Colonic mucosa (tissue), 4 donors: ENCODE measurements at regions not wholly inside any gene's neighbourhood (a gene's known extent, or its start where the extent isn't known, plus 50 kb on each side); places are given as distances from the start of the nearest gene placed in this dataset.
"Not testable (repeated sequence)": the region's sequence is repeated elsewhere in the genome, so short reads cannot be mapped to it uniquely, and the experiment has no call there.

Source experiments
- DNase-seq: peaks from one replicate; pipeline ENCODE4 v3.0.0-alpha.2; 2020
- H3K27ac ChIP-seq: fragments of 200-600 bp; one replicate; pipeline ENCODE4 v1.8.0; 2021
- H3K27me3 ChIP-seq: fragments of 200-600 bp; one replicate; pipeline ENCODE4 v1.8.0; 2021
- H3K36me3 ChIP-seq: fragments of 200-600 bp; one replicate; pipeline ENCODE4 v1.8.0; 2021
- H3K4me1 ChIP-seq: fragments of 200-600 bp; one replicate; pipeline ENCODE4 v1.8.0; 2021; ENCODE audit warnings: mild to moderate bottlenecking
- H3K4me3 ChIP-seq: fragments of 200-600 bp; one replicate; pipeline ENCODE4 v1.8.0; 2021
- H3K9ac ChIP-seq, 2 donors: one replicate each; pipeline ENCODE4 v1.7.0; 2013; ENCODE audit warnings: control low read depth in 2 of 2, low read depth in 2 of 2, low read length in 2 of 2
- H3K9me3 ChIP-seq: fragments of 200-600 bp; one replicate; pipeline ENCODE4 v1.8.0; 2021
- intact Hi-C: fragments of 100-400 bp; cut with DNase I; formaldehyde crosslinking; loops from one replicate; pipeline ENCODE4 v1.14.1; 2022
- TF ChIP-seq, protein P1 (sequence below): fragments of 200-600 bp; IDR thresholded peaks from one replicate; pipeline ENCODE4 v1.8.0; 2022; ENCODE audit warnings: antibody characterized with exemption, mild to moderate bottlenecking
- donor health status: healthy.
- donor health status: DM: no; HTN: no; CAD: no.
- donor health status: DM: no; HTN: no; CAD: no.

- intact Hi-C loops = no loop called here
- Histone ChIP-seq H3K4me3 (no peak overlapping the region), H3K27ac (no peak overlapping the region), H3K9ac (no peak overlapping the region), H3K9me3 (no peaks in the 10 kb centered on the region), H3K36me3 (no peaks in the 10 kb centered on the region), H3K27me3 (no peaks in the 10 kb centered on the region), H3K4me1 (no peaks in the 10 kb centered on the region)
- TF ChIP-seq, protein P1, sequence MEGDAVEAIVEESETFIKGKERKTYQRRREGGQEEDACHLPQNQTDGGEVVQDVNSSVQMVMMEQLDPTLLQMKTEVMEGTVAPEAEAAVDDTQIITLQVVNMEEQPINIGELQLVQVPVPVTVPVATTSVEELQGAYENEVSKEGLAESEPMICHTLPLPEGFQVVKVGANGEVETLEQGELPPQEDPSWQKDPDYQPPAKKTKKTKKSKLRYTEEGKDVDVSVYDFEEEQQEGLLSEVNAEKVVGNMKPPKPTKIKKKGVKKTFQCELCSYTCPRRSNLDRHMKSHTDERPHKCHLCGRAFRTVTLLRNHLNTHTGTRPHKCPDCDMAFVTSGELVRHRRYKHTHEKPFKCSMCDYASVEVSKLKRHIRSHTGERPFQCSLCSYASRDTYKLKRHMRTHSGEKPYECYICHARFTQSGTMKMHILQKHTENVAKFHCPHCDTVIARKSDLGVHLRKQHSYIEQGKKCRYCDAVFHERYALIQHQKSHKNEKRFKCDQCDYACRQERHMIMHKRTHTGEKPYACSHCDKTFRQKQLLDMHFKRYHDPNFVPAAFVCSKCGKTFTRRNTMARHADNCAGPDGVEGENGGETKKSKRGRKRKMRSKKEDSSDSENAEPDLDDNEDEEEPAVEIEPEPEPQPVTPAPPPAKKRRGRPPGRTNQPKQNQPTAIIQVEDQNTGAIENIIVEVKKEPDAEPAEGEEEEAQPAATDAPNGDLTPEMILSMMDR = no peak
- no peak for DNase-seq
Observed at GRCh38 chr20:22966787-22967464, 68.2 kb upstream of the SSTR4 start.

DNA sequence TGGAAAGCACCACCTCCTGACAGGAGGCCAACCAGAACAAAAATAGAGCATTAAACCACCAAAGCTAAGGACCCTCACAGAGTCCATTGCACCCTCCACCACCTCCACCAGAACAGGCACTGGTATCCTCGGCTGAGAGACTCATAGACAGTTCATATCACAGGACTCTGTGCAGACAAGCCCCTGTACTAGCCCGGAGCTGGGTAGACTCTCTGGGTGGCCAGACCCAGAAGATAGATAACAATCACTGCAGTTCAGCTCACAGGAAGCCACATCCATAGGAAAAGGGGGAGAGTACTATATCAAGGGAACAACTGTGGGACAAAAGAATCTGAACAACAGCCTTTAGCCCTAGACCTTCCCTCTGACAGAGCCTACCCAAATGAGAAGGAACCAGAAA is 67.4 kb upstream of the SSTR4 start:
- H3K9ac ChIP-seq, H3K4me1 ChIP-seq, H3K9me3 ChIP-seq, H3K27ac ChIP-seq, H3K4me3 ChIP-seq, H3K27me3 ChIP-seq, intact Hi-C loops, H3K36me3 ChIP-seq, DNase-seq: not testable (repeated sequence)

DNA sequence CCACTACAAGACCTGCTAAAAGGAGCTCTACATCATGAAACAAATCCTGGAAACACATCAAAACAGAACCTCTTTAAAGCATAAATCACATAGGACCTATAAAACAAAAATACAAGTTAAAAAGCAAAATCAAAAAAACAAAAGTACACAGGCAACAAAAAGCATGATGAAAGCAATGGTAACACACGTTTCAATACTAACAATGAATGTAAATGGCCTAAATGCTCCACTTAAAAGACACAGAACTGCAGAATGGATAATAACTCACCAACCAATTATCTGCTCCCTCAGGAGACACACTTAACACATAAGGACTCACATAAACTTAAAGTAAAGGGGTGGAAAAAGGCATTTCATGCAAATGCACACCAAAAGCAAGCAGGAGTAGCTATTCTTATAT is 66.1 kb upstream of the SSTR4 start:
- DNase-seq, H3K36me3 ChIP-seq, H3K27ac ChIP-seq, H3K27me3 ChIP-seq, H3K9me3 ChIP-seq, H3K4me3 ChIP-seq, intact Hi-C loops, H3K4me1 ChIP-seq, H3K9ac ChIP-seq: not testable (repeated sequence)

- not testable (repeated sequence) for H3K27ac ChIP-seq, H3K27me3 ChIP-seq, H3K9me3 ChIP-seq, H3K4me3 ChIP-seq, H3K36me3 ChIP-seq, H3K4me1 ChIP-seq, DNase-seq, H3K9ac ChIP-seq
- intact Hi-C loops = loop anchor here (5.0 kb wide), 2 partner anchors 279 to 629 kb away; no protein-coding TSS in a partner anchor
Observed at GRCh38 chr20:22971077-22971476, 64.0 kb upstream of the SSTR4 start.

DNA sequence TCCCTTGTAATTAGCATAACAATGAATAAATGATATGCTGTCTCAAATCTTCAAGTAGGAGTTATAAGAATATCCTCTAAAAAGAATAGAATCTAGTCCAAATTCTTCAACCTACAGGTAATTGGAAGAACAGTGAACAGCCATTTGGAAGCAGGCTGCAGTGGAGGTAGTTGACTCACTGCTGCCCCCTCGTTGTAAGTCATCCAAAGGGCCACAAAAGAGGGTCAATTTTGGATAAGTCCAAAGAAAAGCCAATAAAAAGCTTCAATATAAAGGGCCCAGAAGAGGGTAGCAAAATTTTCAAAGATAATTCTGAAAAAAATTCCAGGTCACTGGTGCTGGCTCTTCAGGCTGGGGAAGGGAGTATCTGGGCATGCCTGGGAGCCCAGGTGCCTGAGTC is 60.8 kb upstream of the SSTR4 start:
- H3K4me3 ChIP-seq = no peak overlapping the region
- no peak overlapping the region for H3K9ac ChIP-seq
- intact Hi-C loops = loop anchor here (5.0 kb wide), 2 partner anchors 282 to 632 kb away; no protein-coding TSS in a partner anchor
- TF ChIP-seq, protein P1 = peak; percentile 14
- H3K36me3 ChIP-seq = no peaks in the 10 kb centered on the region
- H3K4me1 ChIP-seq = no peaks in the 10 kb centered on the region
- DNase-seq = no peak
- no peaks in the 10 kb centered on the region for H3K27me3 ChIP-seq
- H3K27ac ChIP-seq = no peak overlapping the region
- H3K9me3 ChIP-seq = no peaks in the 10 kb centered on the region

- Histone ChIP-seq H3K36me3 (no peaks in the 10 kb centered on the region), H3K9me3 (no peaks in the 10 kb centered on the region), H3K9ac (no peak overlapping the region), H3K4me1 (no peaks in the 10 kb centered on the region), H3K4me3 (no peak overlapping the region), H3K27me3 (no peaks in the 10 kb centered on the region), H3K27ac (no peak overlapping the region)
- TF ChIP-seq, protein P1 = no peak
- no peak for DNase-seq
- intact Hi-C loops = no loop called here
Observed at GRCh38 chr20:22977047-22977785, 57.9 kb upstream of the SSTR4 start.

DNA sequence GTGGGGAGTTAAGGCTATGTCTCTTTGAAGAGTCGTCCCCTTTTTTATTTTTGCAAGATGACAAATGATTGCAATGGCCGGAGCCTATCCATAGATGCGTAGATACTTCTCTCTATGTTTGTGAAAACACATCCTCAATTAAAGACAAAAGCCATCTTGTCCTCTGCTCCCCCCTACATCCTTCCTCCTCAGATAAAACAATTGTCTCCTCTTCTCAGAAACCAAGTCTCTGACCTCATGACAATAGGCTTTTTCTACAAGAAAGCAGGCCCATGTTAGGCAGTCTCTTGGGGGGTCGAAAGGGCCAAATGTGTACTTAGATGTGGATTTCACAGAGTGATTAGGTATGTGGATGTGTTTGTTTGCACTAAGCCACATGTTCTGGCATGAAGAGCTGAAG is 51.1 kb upstream of the SSTR4 start:
- Histone ChIP-seq H3K36me3 (no peaks in the 10 kb centered on the region), H3K4me1 (no peaks in the 10 kb centered on the region), H3K27ac (no peak overlapping the region), H3K27me3 (no peaks in the 10 kb centered on the region), H3K9me3 (no peaks in the 10 kb centered on the region), H3K4me3 (no peak overlapping the region), H3K9ac (no peak overlapping the region)
- TF ChIP-seq, protein P1 = no peak
- intact Hi-C loops = no loop called here
- DNase-seq = no peak
